Peyer's patch (tissue), 4 donors: ENCODE measurements at regions not wholly inside any gene's neighbourhood (a gene's known extent, or its start where the extent isn't known, plus 50 kb on each side); places are given as distances from the start of the nearest gene placed in this dataset.

Source experiments
- POLR2A ChIP-seq, 2 donors: fragments of 450-650 bp; IDR thresholded peaks; one replicate each; pipeline ENCODE4 v1.5.1; 2017; ENCODE audit warnings: antibody characterized with exemption in 2 of 2, mild to moderate bottlenecking in 2 of 2, moderate library complexity in 2 of 2
- TF ChIP-seq, protein P1 (sequence below), 6 experiments: fragments of 450-650 bp in 4 of 6; fragments of 200-600 bp in 2 of 6; sonication (generic) in 1 of 6; IDR thresholded peaks; one replicate each; pipeline ENCODE4 v1.5.1; 2017 to 2019; ENCODE audit warnings: antibody characterized with exemption in 6 of 6, mild to moderate bottlenecking in 3 of 6, moderate library complexity in 1 of 6

DNA sequence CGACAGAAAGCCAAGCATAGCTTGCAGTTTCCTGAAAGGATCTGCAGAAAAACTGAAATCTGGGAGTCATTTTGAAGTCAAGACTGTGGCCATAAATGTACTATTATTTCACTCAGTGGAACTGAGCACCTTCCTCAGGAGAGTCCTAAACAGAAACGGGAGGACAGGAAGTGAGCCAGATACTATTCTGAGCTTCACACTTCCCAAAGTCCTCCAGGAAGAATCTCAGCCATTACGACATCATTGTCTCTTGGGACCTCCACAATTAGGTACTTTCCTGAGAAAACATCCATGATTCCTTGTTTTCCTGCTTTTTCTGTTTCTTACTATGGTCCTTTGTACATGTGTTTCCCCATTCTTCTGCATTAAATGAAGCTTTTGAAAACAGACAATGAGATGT is 299.2 kb upstream of the USP25 start:
- TF ChIP-seq, protein P1, sequence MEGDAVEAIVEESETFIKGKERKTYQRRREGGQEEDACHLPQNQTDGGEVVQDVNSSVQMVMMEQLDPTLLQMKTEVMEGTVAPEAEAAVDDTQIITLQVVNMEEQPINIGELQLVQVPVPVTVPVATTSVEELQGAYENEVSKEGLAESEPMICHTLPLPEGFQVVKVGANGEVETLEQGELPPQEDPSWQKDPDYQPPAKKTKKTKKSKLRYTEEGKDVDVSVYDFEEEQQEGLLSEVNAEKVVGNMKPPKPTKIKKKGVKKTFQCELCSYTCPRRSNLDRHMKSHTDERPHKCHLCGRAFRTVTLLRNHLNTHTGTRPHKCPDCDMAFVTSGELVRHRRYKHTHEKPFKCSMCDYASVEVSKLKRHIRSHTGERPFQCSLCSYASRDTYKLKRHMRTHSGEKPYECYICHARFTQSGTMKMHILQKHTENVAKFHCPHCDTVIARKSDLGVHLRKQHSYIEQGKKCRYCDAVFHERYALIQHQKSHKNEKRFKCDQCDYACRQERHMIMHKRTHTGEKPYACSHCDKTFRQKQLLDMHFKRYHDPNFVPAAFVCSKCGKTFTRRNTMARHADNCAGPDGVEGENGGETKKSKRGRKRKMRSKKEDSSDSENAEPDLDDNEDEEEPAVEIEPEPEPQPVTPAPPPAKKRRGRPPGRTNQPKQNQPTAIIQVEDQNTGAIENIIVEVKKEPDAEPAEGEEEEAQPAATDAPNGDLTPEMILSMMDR (IDR thresholded peaks at IDR 0.05), result no peak
- no peak for TF ChIP-seq POLR2A (IDR thresholded peaks at IDR 0.05)
